ENCODE measurements at regions not wholly inside any gene's neighbourhood (a gene's known extent, or its start where the extent isn't known, plus 50 kb on each side); places are given as distances from the start of the nearest gene placed in this dataset.

- no peak for DNase-seq (ENCODE audit: low read depth)
- no peak overlapping the region for H3K4me3 ChIP-seq (ENCODE audit: low read depth, low read length)
- no peak for TF ChIP-seq CTCF (conservative IDR thresholded peaks at IDR 0.05; ENCODE audit: low read depth, low read length)
These were observed 540.2 kb downstream of the GATA3 start for GRCh38 chr10:8594711-8595110.

- no peak for DNase-seq (ENCODE audit: low read depth)
- no peak overlapping the region for H3K4me3 ChIP-seq (ENCODE audit: low read depth, low read length)
- no peak for TF ChIP-seq CTCF (conservative IDR thresholded peaks at IDR 0.05; ENCODE audit: low read depth, low read length)
These were observed 540.7 kb downstream of the GATA3 start for GRCh38 chr10:8595140-8595539.

GRCh38 chr10:8596929-8597472 lies 542.5 kb downstream of the GATA3 start:
- no peak for DNase-seq (ENCODE audit: low read depth)
- TF ChIP-seq CTCF (conservative IDR thresholded peaks at IDR 0.05; ENCODE audit: low read depth, low read length), result no peak

GRCh38 chr10:8600192-8600591 lies 545.7 kb downstream of the GATA3 start:
- no peak overlapping the region for H3K4me3 ChIP-seq (ENCODE audit: low read depth, low read length)
- TF ChIP-seq CTCF (conservative IDR thresholded peaks at IDR 0.05; ENCODE audit: low read depth, low read length), result no peak
- DNase-seq (ENCODE audit: low read depth), result no peak

More at GRCh38 chr10:8596929-8597472, 542.5 kb downstream of the GATA3 start:
- H3K4me3 ChIP-seq (ENCODE audit: low read depth, low read length), result no peak overlapping the region

GRCh38 chr10:8602821-8603220 lies 548.3 kb downstream of the GATA3 start:
- TF ChIP-seq CTCF (conservative IDR thresholded peaks at IDR 0.05; ENCODE audit: low read depth, low read length), result no peak
- no peak for DNase-seq (ENCODE audit: low read depth)
- H3K4me3 ChIP-seq (ENCODE audit: low read depth, low read length), result no peak overlapping the region

GRCh38 chr10:8614054-8614565 lies 559.6 kb downstream of the GATA3 start:
- TF ChIP-seq CTCF (conservative IDR thresholded peaks at IDR 0.05; ENCODE audit: low read depth, low read length), result no peak
- DNase-seq (ENCODE audit: low read depth), result no peak

GRCh38 chr10:8615118-8615517 lies 560.6 kb downstream of the GATA3 start:
- DNase-seq (ENCODE audit: low read depth), result no peak
- TF ChIP-seq CTCF (conservative IDR thresholded peaks at IDR 0.05; ENCODE audit: low read depth, low read length), result no peak
- H3K4me3 ChIP-seq (ENCODE audit: low read depth, low read length), result no peak overlapping the region

More at GRCh38 chr10:8614054-8614565, 559.6 kb downstream of the GATA3 start:
- no peak overlapping the region for H3K4me3 ChIP-seq (ENCODE audit: low read depth, low read length)

Data from choroid plexus epithelial cell (primary cell).